Astrocyte of the cerebellum (primary cell): ENCODE measurements at regions not wholly inside any gene's neighbourhood (a gene's known extent, or its start where the extent isn't known, plus 50 kb on each side); places are given as distances from the start of the nearest gene placed in this dataset.

Experiments
- DNase-seq: peaks from one replicate; pipeline ENCODE4 v3.0.0-alpha.2; 2011; ENCODE audit warnings: low read depth
- H3K4me3 ChIP-seq: 2 replicates; pipeline ENCODE4 v1.5.1; 2011; ENCODE audit warnings: mild to moderate bottlenecking, low read depth, low read length, moderate library complexity
- CTCF ChIP-seq: IDR thresholded peaks from 2 replicates; pipeline ENCODE4 v1.5.1; 2012; ENCODE audit warnings: low read length, low read depth, moderate library complexity, mild to moderate bottlenecking; ENCODE audit errors: missing control alignments
- in situ Hi-C: cut with HindIII; loops from 2 replicates; pipeline ENCODE4 v1.10.0; 2017; ENCODE audit warnings: low sequenced_read_pairs

- in situ Hi-C loops = no loop called here
- no peak for TF ChIP-seq CTCF
- no peak overlapping the region for H3K4me3 ChIP-seq
- no peak for DNase-seq
Measured at GRCh38 chr11:97865424-97866012, 1155.2 kb upstream of the CNTN5 start.

GRCh38 chr11:97871816-97872215, 1148.9 kb upstream of the CNTN5 start:
- no peak for TF ChIP-seq CTCF
- no peak overlapping the region for H3K4me3 ChIP-seq
- in situ Hi-C loops = no loop called here
- no peak for DNase-seq

- no peak for DNase-seq
- H3K4me3 ChIP-seq = no peak overlapping the region
- in situ Hi-C loops = no loop called here
- TF ChIP-seq CTCF = no peak
Measured at GRCh38 chr11:97880209-97880608, 1140.5 kb upstream of the CNTN5 start.

GRCh38 chr11:97883086-97883485, 1137.7 kb upstream of the CNTN5 start:
- in situ Hi-C loops = no loop called here
- DNase-seq = no peak
- no peak for TF ChIP-seq CTCF
- H3K4me3 ChIP-seq = no peak overlapping the region

GRCh38 chr11:97888641-97889040, 1132.1 kb upstream of the CNTN5 start:
- no peak overlapping the region for H3K4me3 ChIP-seq
- DNase-seq = no peak
- in situ Hi-C loops = no loop called here
- TF ChIP-seq CTCF = no peak

GRCh38 chr11:97890466-97890865, 1130.3 kb upstream of the CNTN5 start:
- TF ChIP-seq CTCF = no peak
- no peak for DNase-seq
- H3K4me3 ChIP-seq = no peak overlapping the region
- in situ Hi-C loops = no loop called here
